ENCODE measurements at regions not wholly inside any gene's neighbourhood (a gene's known extent, or its start where the extent isn't known, plus 50 kb on each side); places are given as distances from the start of the nearest gene placed in this dataset.

DNA sequence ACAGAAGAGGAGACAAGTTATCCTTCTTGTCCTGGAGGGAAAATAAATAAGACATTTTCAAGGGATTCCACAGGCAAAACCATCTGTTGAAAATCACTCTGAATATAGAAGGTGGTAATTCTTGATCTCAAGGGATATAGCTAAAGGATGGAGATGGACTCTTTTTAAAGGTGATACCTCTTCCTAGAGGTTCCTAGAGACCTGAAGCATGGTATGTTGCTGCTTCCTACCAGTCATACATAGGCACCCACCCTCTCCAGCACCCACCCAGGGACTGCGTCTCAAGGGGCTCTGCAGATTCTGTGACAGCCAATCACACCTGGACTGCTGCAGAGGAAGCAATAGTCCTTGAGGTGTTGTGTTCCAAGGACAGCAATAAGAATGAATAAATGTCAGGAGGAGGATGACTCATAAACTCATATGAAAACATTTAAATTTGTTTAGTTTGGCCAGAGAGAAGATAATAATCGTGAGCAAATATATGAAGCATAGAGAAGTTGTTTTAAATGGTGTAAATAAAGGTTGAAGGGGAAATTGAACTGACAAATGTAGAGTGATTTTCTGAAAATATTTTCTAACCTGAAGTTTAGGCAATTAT, 741.6 kb upstream of the CBLB start (continued):
- TF ChIP-seq ATF3 (IDR thresholded peaks at IDR 0.05) (no peak), YY1 (IDR thresholded peaks at IDR 0.05) (no peak), HNF4G (IDR thresholded peaks at IDR 0.05) (no peak), JUND (IDR thresholded peaks at IDR 0.05) (no peak), SP1 (IDR thresholded peaks at IDR 0.05) (no peak), FOXA1 (IDR thresholded peaks at IDR 0.05) (no peak), HNF4A (conservative IDR thresholded peaks at IDR 0.05) (no peak), EGR1 (IDR thresholded peaks at IDR 0.05; ENCODE audit: low read depth in 2 of 2) (no peak)

- Histone ChIP-seq H3K36me3 (ENCODE audit: control insufficient read depth in 4 of 4, insufficient read depth in 3 of 4, low read depth in 1 of 4, low read length in 3 of 4) (no peaks in the 10 kb centered on the region), H3K4me3 (ENCODE audit: low read depth in 1 of 3, low read length in 3 of 3) (no peak overlapping the region), H3K27ac (ENCODE audit: low read depth in 1 of 2, low read length in 2 of 2) (no peak overlapping the region), H3K27me3 (ENCODE audit: control insufficient read depth in 4 of 4, insufficient read depth in 4 of 4, low read length in 3 of 4) (peaks cover 0 to 2% (median 0%) of the 10 kb centered on the region in 4 donors), H3K9ac (ENCODE audit: low read depth in 1 of 2, low read length in 2 of 2) (no peak overlapping the region), H3K9me3 (ENCODE audit: control insufficient read depth in 4 of 4, low read length in 3 of 4) (no peaks in the 10 kb centered on the region), H3K4me1 (ENCODE audit: control insufficient read depth in 4 of 4, insufficient read depth in 4 of 4, low read length in 3 of 4) (no peaks in the 10 kb centered on the region)
- no peak for TF ChIP-seq ZBTB33 (IDR thresholded peaks at IDR 0.05)
- WGBS, result 81% methylated on average over 1 of the region's 1 CpG
- DNase-seq (ENCODE audit: low spot score), result no peak
These were observed 742.3 kb upstream of the CBLB start for GRCh38 chr3:106611116-106611515.

- DNase-seq (ENCODE audit: low spot score), result no peak
- H3K4me3 ChIP-seq (ENCODE audit: low read depth in 1 of 3, low read length in 3 of 3), result no peak overlapping the region
- no peaks in the 10 kb centered on the region for H3K4me1 ChIP-seq (ENCODE audit: control insufficient read depth in 4 of 4, insufficient read depth in 4 of 4, low read length in 3 of 4)
These were observed 743.0 kb upstream of the CBLB start for GRCh38 chr3:106611841-106612240.

GRCh38 chr3:106616556-106616955, 747.7 kb upstream of the CBLB start:
- Histone ChIP-seq H3K9me3 (ENCODE audit: control insufficient read depth in 4 of 4, low read length in 3 of 4) (no peaks in the 10 kb centered on the region), H3K4me1 (ENCODE audit: control insufficient read depth in 4 of 4, insufficient read depth in 4 of 4, low read length in 3 of 4) (no peaks in the 10 kb centered on the region), H3K36me3 (ENCODE audit: control insufficient read depth in 4 of 4, insufficient read depth in 3 of 4, low read depth in 1 of 4, low read length in 3 of 4) (no peaks in the 10 kb centered on the region), H3K27me3 (ENCODE audit: control insufficient read depth in 4 of 4, insufficient read depth in 4 of 4, low read length in 3 of 4) (peaks cover 0 to 2% (median 0%) of the 10 kb centered on the region in 4 donors), H3K27ac (ENCODE audit: low read depth in 1 of 2, low read length in 2 of 2) (no peak overlapping the region), H3K4me3 (ENCODE audit: low read depth in 1 of 3, low read length in 3 of 3) (no peak overlapping the region), H3K9ac (ENCODE audit: low read depth in 1 of 2, low read length in 2 of 2) (no peak overlapping the region)
- 72% methylated on average over 3 of the region's 3 CpGs for WGBS
- TF ChIP-seq GABPA (IDR thresholded peaks at IDR 0.05 in 1 of 2, conservative IDR thresholded peaks at IDR 0.05 in 1 of 2), result no peak
- no peak for TF ChIP-seq FOXA2 (IDR thresholded peaks at IDR 0.05)
- TF ChIP-seq NR2F2 (IDR thresholded peaks at IDR 0.05), result no peak
- no peak for TF ChIP-seq REST (IDR thresholded peaks at IDR 0.05)
- no peak for TF ChIP-seq TAF1 (conservative IDR thresholded peaks at IDR 0.05)
- TF ChIP-seq HNF4A (conservative IDR thresholded peaks at IDR 0.05), result no peak
- TF ChIP-seq, protein P1, sequence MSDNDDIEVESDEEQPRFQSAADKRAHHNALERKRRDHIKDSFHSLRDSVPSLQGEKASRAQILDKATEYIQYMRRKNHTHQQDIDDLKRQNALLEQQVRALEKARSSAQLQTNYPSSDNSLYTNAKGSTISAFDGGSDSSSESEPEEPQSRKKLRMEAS (IDR thresholded peaks at IDR 0.05), result no peak
- TF ChIP-seq EGR1 (IDR thresholded peaks at IDR 0.05; ENCODE audit: low read depth in 2 of 2), result no peak
- no peak for TF ChIP-seq FOXA1 (IDR thresholded peaks at IDR 0.05)
- TF ChIP-seq YY1 (IDR thresholded peaks at IDR 0.05), result no peak
- no peak for TF ChIP-seq ATF3 (IDR thresholded peaks at IDR 0.05)
- TF ChIP-seq HNF4G (IDR thresholded peaks at IDR 0.05), result no peak
- no peak for DNase-seq (ENCODE audit: low spot score)

More at GRCh38 chr3:106611841-106612240, 743.0 kb upstream of the CBLB start:
- H3K9me3 ChIP-seq (ENCODE audit: control insufficient read depth in 4 of 4, low read length in 3 of 4), result no peaks in the 10 kb centered on the region
- peaks cover 0 to 2% (median 0%) of the 10 kb centered on the region in 4 donors for H3K27me3 ChIP-seq (ENCODE audit: control insufficient read depth in 4 of 4, insufficient read depth in 4 of 4, low read length in 3 of 4)
- H3K36me3 ChIP-seq (ENCODE audit: control insufficient read depth in 4 of 4, insufficient read depth in 3 of 4, low read depth in 1 of 4, low read length in 3 of 4), result no peaks in the 10 kb centered on the region
- H3K27ac ChIP-seq (ENCODE audit: low read depth in 1 of 2, low read length in 2 of 2), result no peak overlapping the region
- H3K9ac ChIP-seq (ENCODE audit: low read depth in 1 of 2, low read length in 2 of 2), result no peak overlapping the region
- TF ChIP-seq HNF4A (conservative IDR thresholded peaks at IDR 0.05) (no peak), FOXA2 (IDR thresholded peaks at IDR 0.05) (no peak), RAD21 (IDR thresholded peaks at IDR 0.05) (no peak)
- TF ChIP-seq, protein P1 (IDR thresholded peaks at IDR 0.05), result no peak

All from liver (tissue), 7 donors.